HL-60 (cell line): ENCODE measurements at regions not wholly inside any gene's neighbourhood (a gene's known extent, or its start where the extent isn't known, plus 50 kb on each side); places are given as distances from the start of the nearest gene placed in this dataset.

ENCODE experiments used
- DNase-seq, 2 experiments: peaks; one replicate each; pipeline ENCODE4 v3.0.0-alpha.2; 2010 to 2020; ENCODE audit warnings: low read depth in 1 of 2, low spot score in 1 of 2
- H3K27ac ChIP-seq: fragments of 250-450 bp; sonication (Bioruptor Pico); replicated peaks from 2 replicates; pipeline ENCODE4 v1.5.1; 2020; ENCODE audit warnings: mild to moderate bottlenecking, moderate library complexity
- H3K27me3 ChIP-seq: fragments of 250-450 bp; sonication (Bioruptor Pico); 2 replicates; pipeline ENCODE4 v1.5.1; 2021; ENCODE audit warnings: mild to moderate bottlenecking, moderate library complexity; ENCODE audit not compliant: insufficient read depth, poor library complexity, severe bottlenecking
- H3K4me3 ChIP-seq: replicated peaks from 2 replicates; pipeline ENCODE4 v1.5.1; 2011; ENCODE audit warnings: mild to moderate bottlenecking, control low read depth, low read length; ENCODE audit not compliant: insufficient read depth
- CTCF ChIP-seq: IDR thresholded peaks from one replicate; pipeline ENCODE4 v1.5.1; 2011; ENCODE audit warnings: low read length, control low read depth, inconsistent platforms; ENCODE audit not compliant: insufficient read depth
- GABPA ChIP-seq: IDR thresholded peaks from 2 replicates; pipeline ENCODE4 v1.6.1; 2012; ENCODE audit warnings: low read depth
- POLR2AphosphoS5 ChIP-seq: IDR thresholded peaks from 2 replicates; pipeline ENCODE4 v1.6.1; 2012; ENCODE audit warnings: low read depth
- REST ChIP-seq: IDR thresholded peaks from 2 replicates; pipeline ENCODE4 v1.6.1; 2012; ENCODE audit warnings: low read depth; ENCODE audit not compliant: insufficient replicate concordance
- SPI1 ChIP-seq: IDR thresholded peaks from 2 replicates; pipeline ENCODE4 v1.6.1; 2012; ENCODE audit warnings: low read depth, mild to moderate bottlenecking, borderline replicate concordance

- Histone ChIP-seq H3K4me3 (no peak overlapping the region), H3K27me3 (no peaks in the 10 kb centered on the region), H3K27ac (no peak overlapping the region)
- DNase-seq: no peak
- TF ChIP-seq POLR2AphosphoS5 (no peak), CTCF (no peak), SPI1 (no peak), REST (no peak), GABPA (no peak)
These were observed 202.3 kb upstream of the CIBAR2 start for GRCh38 chr16:85314512-85314971.

DNA sequence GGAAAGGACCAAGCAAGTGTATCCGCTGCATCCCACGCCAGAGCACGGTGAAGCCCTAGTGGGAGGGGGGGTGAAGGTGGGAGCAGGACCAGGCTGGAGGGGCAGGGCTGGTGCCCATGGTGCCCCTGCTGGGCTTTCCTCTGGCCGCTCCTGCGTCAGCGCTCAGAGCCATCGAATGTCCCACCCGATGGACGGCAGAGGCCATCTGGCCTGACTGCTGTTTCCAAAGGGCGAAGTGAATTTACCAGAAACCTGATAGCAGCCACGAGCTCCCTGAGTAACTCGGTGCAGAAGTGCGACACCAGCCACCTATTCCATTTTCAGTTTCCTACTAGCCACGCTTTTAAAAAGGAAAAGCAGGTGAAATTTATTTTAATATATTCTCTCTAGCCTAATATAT lies 203.6 kb upstream of the CIBAR2 start:
- TF ChIP-seq SPI1 (no peak), POLR2AphosphoS5 (no peak), REST (no peak), GABPA (no peak), CTCF (no peak)
- H3K4me3 ChIP-seq: no peak overlapping the region
- DNase-seq: no peak
- no peaks in the 10 kb centered on the region for H3K27me3 ChIP-seq
- H3K27ac ChIP-seq: no peak overlapping the region

DNA sequence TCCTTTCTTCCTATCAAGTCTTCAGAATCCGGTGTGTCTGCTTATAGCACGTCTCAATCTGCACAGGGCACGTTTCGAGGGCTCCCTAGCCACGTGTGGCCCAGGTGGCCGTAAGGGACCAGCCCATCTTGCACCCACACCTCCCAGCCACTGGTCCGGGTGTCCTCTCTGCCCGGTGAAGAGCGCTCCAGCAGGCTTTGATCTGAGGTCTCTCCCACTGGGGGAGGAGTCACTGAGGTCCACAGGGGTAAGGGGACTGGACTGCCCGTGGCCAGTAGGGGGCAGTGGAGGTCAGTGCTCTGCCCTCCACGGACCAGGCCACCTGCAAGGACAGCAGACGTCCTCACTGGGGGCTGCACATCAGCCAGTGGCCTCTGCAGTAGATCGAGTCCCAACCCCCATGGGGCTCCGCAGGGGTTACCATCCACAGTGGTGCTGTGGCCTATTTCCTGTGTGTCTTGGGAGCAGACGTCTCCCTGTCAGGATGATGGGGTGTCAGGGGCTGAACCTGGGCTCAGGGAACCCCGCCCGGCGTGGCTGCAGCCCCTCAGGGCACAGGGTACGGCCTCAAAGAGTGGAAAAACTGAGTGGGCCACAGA lies 204.1 kb upstream of the CIBAR2 start:
- no peak overlapping the region for H3K4me3 ChIP-seq
- peak; percentile 43 to 52 for DNase-seq
- H3K27me3 ChIP-seq: no peaks in the 10 kb centered on the region
- no peak overlapping the region for H3K27ac ChIP-seq
- TF ChIP-seq CTCF: peak; percentile 80
- no peak for TF ChIP-seq REST
